Left ventricle myocardium superior (tissue), 1 donor: ENCODE measurements at regions not wholly inside any gene's neighbourhood (a gene's known extent, or its start where the extent isn't known, plus 50 kb on each side); places are given as distances from the start of the nearest gene placed in this dataset.
A peak's percentile ranks its signal among the peaks of the same experiment; 100 is the strongest.
"Not testable (repeated sequence)": the region's sequence is repeated elsewhere in the genome, so short reads cannot be mapped to it uniquely, and the experiment has no call there.

Experiments used
- ATAC-seq: fragments of 200-7000 bp; cut with Tn5 transposase; one replicate; pipeline ENCODE4 v1.9.1; 2020; ENCODE audit warnings: mild to moderate bottlenecking, moderate library complexity
- DNase-seq: peaks from one replicate; pipeline ENCODE4 v3.0.0-alpha.2; 2020
- intact Hi-C: fragments of 100-400 bp; cut with micrococcal nuclease; formaldehyde crosslinking; loops from one replicate; pipeline ENCODE4 v1.11.0; 2022
- donor health status: DM: no; HTN: yes; CAD: no; lungs with severe emphysema.

GRCh38 chr15:30470601-30471365, 56.7 kb upstream of the GOLGA8R start:
- ATAC-seq, result peak; percentile 99
- intact Hi-C loops, result not testable (repeated sequence)
- DNase-seq, result peak; percentile 78

- peak; percentile 29 for ATAC-seq
- DNase-seq, intact Hi-C loops: not testable (repeated sequence)
These were observed 57.3 kb upstream of the GOLGA8R start for GRCh38 chr15:30471366-30471749.

GRCh38 chr15:30471817-30472551, 57.9 kb upstream of the GOLGA8R start:
- ATAC-seq, DNase-seq, intact Hi-C loops: not testable (repeated sequence)

GRCh38 chr15:30484887-30485286, 67.0 kb upstream of the GOLGA8Q start:
- DNase-seq, ATAC-seq, intact Hi-C loops: not testable (repeated sequence)

GRCh38 chr15:30489237-30489636, 62.6 kb upstream of the GOLGA8Q start:
- ATAC-seq, DNase-seq, intact Hi-C loops: not testable (repeated sequence)

- DNase-seq, intact Hi-C loops: not testable (repeated sequence)
These were observed 61.5 kb upstream of the GOLGA8Q start for GRCh38 chr15:30490334-30490733.

GRCh38 chr15:30493947-30494346, 57.9 kb upstream of the GOLGA8Q start:
- intact Hi-C loops, DNase-seq, ATAC-seq: not testable (repeated sequence)

More at GRCh38 chr15:30490334-30490733, 61.5 kb upstream of the GOLGA8Q start:
- not testable (repeated sequence) for ATAC-seq

GRCh38 chr15:30497275-30497674, 54.6 kb upstream of the GOLGA8Q start:
- ATAC-seq, intact Hi-C loops, DNase-seq: not testable (repeated sequence)

- DNase-seq, intact Hi-C loops, ATAC-seq: not testable (repeated sequence)
These were observed 52.6 kb upstream of the GOLGA8Q start for GRCh38 chr15:30499233-30499632.

- intact Hi-C loops, ATAC-seq, DNase-seq: not testable (repeated sequence)
These were observed 51.3 kb upstream of the GOLGA8Q start for GRCh38 chr15:30500511-30500910.
